LNCAP (cell line): ENCODE measurements at regions not wholly inside any gene's neighbourhood (a gene's known extent, or its start where the extent isn't known, plus 50 kb on each side); places are given as distances from the start of the nearest gene placed in this dataset.

Experiments used
- CTCF ChIP-seq: fragments of 450-650 bp; IDR thresholded peaks from 2 replicates; pipeline ENCODE4 v1.5.1; 2017; ENCODE audit warnings: mild to moderate bottlenecking

GRCh38 chr2:88396209-88396608, 56.3 kb downstream of the FOXI3 start:
- no peak for TF ChIP-seq CTCF

- TF ChIP-seq CTCF: no peak
Observed at GRCh38 chr2:88377641-88377991, 74.9 kb downstream of the FOXI3 start.

- no peak for TF ChIP-seq CTCF
Observed at GRCh38 chr2:88372042-88372441, 80.5 kb downstream of the FOXI3 start.

- TF ChIP-seq CTCF: no peak
Observed at GRCh38 chr2:88355486-88355885, 97.0 kb downstream of the FOXI3 start.

GRCh38 chr2:88351249-88351601, 101.3 kb downstream of the FOXI3 start:
- TF ChIP-seq CTCF: no peak; the same call in 1 of the 2 replicates

GRCh38 chr2:88350331-88351248, 101.9 kb downstream of the FOXI3 start:
- peak; percentile 61 for TF ChIP-seq CTCF

GRCh38 chr2:88345842-88346241, 106.7 kb downstream of the FOXI3 start:
- no peak for TF ChIP-seq CTCF
